HG03066 (cell line): ENCODE measurements at regions not wholly inside any gene's neighbourhood (a gene's known extent, or its start where the extent isn't known, plus 50 kb on each side); places are given as distances from the start of the nearest gene placed in this dataset.
"Not testable (repeated sequence)": the region's sequence is repeated elsewhere in the genome, so short reads cannot be mapped to it uniquely, and the experiment has no call there.

Experiments
- ATAC-seq: cut with Tn5 transposase; IDR thresholded peaks from one replicate; pipeline ENCODE4 v1.9.1; 2021; ENCODE audit warnings: low read depth; ENCODE audit not compliant: unreplicated experiment

GRCh38 chr14:86402545-86402944 lies 872.6 kb downstream of the FLRT2 start:
- ATAC-seq = no peak

GRCh38 chr14:86391085-86391484 lies 861.1 kb downstream of the FLRT2 start:
- ATAC-seq = no peak

GRCh38 chr14:86388216-86388615 lies 858.3 kb downstream of the FLRT2 start:
- ATAC-seq = no peak

- ATAC-seq = no peak
Observed at GRCh38 chr14:86373886-86374285, 843.9 kb downstream of the FLRT2 start.

GRCh38 chr14:86372402-86372801 lies 842.5 kb downstream of the FLRT2 start:
- ATAC-seq = no peak

GRCh38 chr14:86364634-86365033 lies 834.7 kb downstream of the FLRT2 start:
- no peak for ATAC-seq

- no peak for ATAC-seq
Observed at GRCh38 chr14:86363576-86363975, 833.6 kb downstream of the FLRT2 start.

GRCh38 chr14:86363047-86363446 lies 833.1 kb downstream of the FLRT2 start:
- no peak for ATAC-seq

GRCh38 chr14:86357876-86358275 lies 827.9 kb downstream of the FLRT2 start:
- ATAC-seq = no peak

GRCh38 chr14:86357119-86357518 lies 827.2 kb downstream of the FLRT2 start:
- ATAC-seq = no peak

- no peak for ATAC-seq
Observed at GRCh38 chr14:86346818-86347384, 817.0 kb downstream of the FLRT2 start.

- ATAC-seq = no peak
Observed at GRCh38 chr14:86334355-86334754, 804.4 kb downstream of the FLRT2 start.

- ATAC-seq = no peak
Observed at GRCh38 chr14:86333493-86333892, 803.5 kb downstream of the FLRT2 start.

- no peak for ATAC-seq
Observed at GRCh38 chr14:86331341-86331740, 801.4 kb downstream of the FLRT2 start.

- ATAC-seq = no peak
Observed at GRCh38 chr14:86321151-86321550, 791.2 kb downstream of the FLRT2 start.

GRCh38 chr14:86312154-86312665 lies 782.3 kb downstream of the FLRT2 start:
- not testable (repeated sequence) for ATAC-seq

GRCh38 chr14:86311151-86311550 lies 781.2 kb downstream of the FLRT2 start:
- no peak for ATAC-seq

GRCh38 chr14:86310611-86311010 lies 780.7 kb downstream of the FLRT2 start:
- ATAC-seq = no peak

GRCh38 chr14:86310148-86310547 lies 780.2 kb downstream of the FLRT2 start:
- ATAC-seq = no peak

- no peak for ATAC-seq
Observed at GRCh38 chr14:86305058-86305457, 775.1 kb downstream of the FLRT2 start.

- ATAC-seq = no peak
Observed at GRCh38 chr14:86299994-86300393, 770.0 kb downstream of the FLRT2 start.

GRCh38 chr14:86296173-86296572 lies 766.2 kb downstream of the FLRT2 start:
- no peak for ATAC-seq

- ATAC-seq = no peak
Observed at GRCh38 chr14:86288336-86288735, 758.4 kb downstream of the FLRT2 start.
